ENCODE measurements at regions not wholly inside any gene's neighbourhood (a gene's known extent, or its start where the extent isn't known, plus 50 kb on each side); places are given as distances from the start of the nearest gene placed in this dataset.

DNA sequence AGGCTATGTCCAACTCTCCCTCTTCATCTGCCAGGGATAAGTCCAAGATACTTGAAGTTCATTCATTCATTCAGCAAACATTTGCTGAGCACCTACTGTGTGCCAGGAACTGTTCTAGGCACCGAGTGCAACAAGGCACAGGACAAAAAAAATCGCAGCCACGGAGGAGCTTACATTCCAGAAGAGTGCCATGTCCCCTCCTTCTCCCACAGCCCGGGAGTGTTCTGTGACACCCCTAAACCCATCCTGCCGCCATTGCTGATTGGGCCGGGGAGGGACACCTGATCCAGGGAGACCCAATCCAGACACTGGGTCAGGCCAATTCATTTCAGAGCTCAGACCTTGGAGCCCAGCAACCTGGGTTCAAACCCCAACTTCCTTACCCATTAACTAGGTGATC, 58.1 kb upstream of the NEURL1B start:
- DNase-seq (ENCODE audit: low read depth) = no peak
- TF ChIP-seq, protein P1, sequence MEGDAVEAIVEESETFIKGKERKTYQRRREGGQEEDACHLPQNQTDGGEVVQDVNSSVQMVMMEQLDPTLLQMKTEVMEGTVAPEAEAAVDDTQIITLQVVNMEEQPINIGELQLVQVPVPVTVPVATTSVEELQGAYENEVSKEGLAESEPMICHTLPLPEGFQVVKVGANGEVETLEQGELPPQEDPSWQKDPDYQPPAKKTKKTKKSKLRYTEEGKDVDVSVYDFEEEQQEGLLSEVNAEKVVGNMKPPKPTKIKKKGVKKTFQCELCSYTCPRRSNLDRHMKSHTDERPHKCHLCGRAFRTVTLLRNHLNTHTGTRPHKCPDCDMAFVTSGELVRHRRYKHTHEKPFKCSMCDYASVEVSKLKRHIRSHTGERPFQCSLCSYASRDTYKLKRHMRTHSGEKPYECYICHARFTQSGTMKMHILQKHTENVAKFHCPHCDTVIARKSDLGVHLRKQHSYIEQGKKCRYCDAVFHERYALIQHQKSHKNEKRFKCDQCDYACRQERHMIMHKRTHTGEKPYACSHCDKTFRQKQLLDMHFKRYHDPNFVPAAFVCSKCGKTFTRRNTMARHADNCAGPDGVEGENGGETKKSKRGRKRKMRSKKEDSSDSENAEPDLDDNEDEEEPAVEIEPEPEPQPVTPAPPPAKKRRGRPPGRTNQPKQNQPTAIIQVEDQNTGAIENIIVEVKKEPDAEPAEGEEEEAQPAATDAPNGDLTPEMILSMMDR (conservative IDR thresholded peaks at IDR 0.05; ENCODE audit: low read depth, low read length) = no peak

GRCh38 chr5:172581315-172581714, 59.7 kb upstream of the NEURL1B start:
- TF ChIP-seq, protein P1 (conservative IDR thresholded peaks at IDR 0.05; ENCODE audit: low read depth, low read length) = no peak
- H3K4me3 ChIP-seq (ENCODE audit: low read depth, low read length) = no peak overlapping the region
- DNase-seq (ENCODE audit: low read depth) = no peak

More for the DNA sequence above, 58.1 kb upstream of the NEURL1B start:
- H3K4me3 ChIP-seq (ENCODE audit: low read depth, low read length) = no peak overlapping the region

DNA sequence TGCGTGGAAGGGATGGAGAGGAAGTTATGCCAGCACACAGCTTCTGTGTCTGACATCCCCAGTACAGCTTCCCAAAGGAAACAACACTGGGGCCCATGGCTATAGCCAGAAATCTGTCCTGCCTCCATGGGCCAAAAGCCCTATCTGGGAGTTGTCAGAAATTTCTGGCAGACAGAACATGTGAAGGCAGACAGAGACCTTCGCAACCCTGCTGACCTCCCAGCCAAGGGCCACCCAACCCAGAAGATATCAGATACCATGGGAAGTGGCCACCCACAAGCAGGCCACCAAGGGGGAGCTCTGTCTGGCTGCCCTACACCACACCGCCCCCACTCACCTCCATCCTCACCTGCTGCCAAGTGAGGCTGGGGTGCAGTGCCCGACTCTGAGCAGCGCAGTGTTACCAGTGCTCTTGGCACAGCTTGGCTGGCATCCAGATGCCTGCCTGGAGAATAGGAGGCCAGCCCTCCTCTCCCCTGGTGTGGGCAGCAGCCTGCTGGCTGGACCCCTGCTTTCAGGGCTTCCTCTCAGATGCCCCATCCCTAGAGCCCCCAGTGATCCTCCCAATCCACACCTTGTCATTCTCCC, 61.6 kb upstream of the NEURL1B start:
- H3K4me3 ChIP-seq (ENCODE audit: low read depth, low read length) = no peak overlapping the region
- no peak for DNase-seq (ENCODE audit: low read depth)
- TF ChIP-seq, protein P1 (conservative IDR thresholded peaks at IDR 0.05; ENCODE audit: low read depth, low read length) = no peak

GRCh38 chr5:172577267-172577909, 63.7 kb upstream of the NEURL1B start:
- no peak for DNase-seq (ENCODE audit: low read depth)
- TF ChIP-seq, protein P1 (conservative IDR thresholded peaks at IDR 0.05; ENCODE audit: low read depth, low read length) = no peak
- H3K4me3 ChIP-seq (ENCODE audit: low read depth, low read length) = no peak overlapping the region

GRCh38 chr5:172575816-172576545, 65.1 kb upstream of the NEURL1B start:
- TF ChIP-seq, protein P1 (conservative IDR thresholded peaks at IDR 0.05; ENCODE audit: low read depth, low read length) = no peak
- H3K4me3 ChIP-seq (ENCODE audit: low read depth, low read length) = no peak overlapping the region
- no peak for DNase-seq (ENCODE audit: low read depth)

DNA sequence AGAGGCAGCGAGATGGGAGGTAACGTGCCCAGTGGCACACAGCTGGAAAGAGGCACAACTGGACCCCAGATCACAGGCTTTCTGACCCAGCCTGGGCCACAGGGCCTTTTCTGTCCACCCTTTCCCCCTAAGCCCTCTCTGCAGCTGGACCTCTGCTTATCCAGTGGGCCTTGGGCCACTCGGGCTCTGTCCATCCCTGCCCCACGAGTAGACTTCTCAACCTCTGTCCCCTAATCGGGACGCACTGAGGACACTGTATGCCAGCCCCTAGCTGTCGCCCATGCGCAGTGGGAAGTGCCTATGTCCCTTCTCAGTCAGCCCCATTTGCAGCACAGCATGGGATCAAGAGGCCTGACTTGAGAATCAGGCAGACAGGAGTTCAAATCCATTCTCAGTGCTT, 65.6 kb upstream of the NEURL1B start:
- TF ChIP-seq, protein P1 (conservative IDR thresholded peaks at IDR 0.05; ENCODE audit: low read depth, low read length) = no peak
- DNase-seq (ENCODE audit: low read depth) = no peak
- H3K4me3 ChIP-seq (ENCODE audit: low read depth, low read length) = no peak overlapping the region
